HepG2 (cell line): ENCODE measurements at regions not wholly inside any gene's neighbourhood (a gene's known extent, or its start where the extent isn't known, plus 50 kb on each side); places are given as distances from the start of the nearest gene placed in this dataset.

ENCODE experiments used
- ATAC-seq: fragments of 200-7000 bp; cut with Tn5 transposase; 3 replicates; pipeline ENCODE4 v1.9.1; 2020; ENCODE audit warnings: mild to moderate bottlenecking, moderate library complexity
- BruUV-seq: library from RNA; stranded (reverse); fragments of 400-500 nt; replicated peaks from 2 replicates; lab custom pipeline; 2021; lab: Mats Ljungman, UMichigan
- CTCF ChIA-PET: fragments of 300-600 bp; formaldehyde crosslinking; extraction: SDS; loops from one replicate; lab custom pipeline; 2021; ENCODE audit warnings: low total read pairs, inconsistent platforms, low intra/inter-chr PET ratio; lab: Yijun Ruan, JAX
- POLR2A ChIA-PET: fragments of 350-600 bp; sonication (Branson Sonifier 250); formaldehyde crosslinking; loops from one replicate; lab custom pipeline; 2020; ENCODE audit warnings: antibody characterized with exemption, inconsistent platforms; lab: Yijun Ruan, JAX
- DNase-seq: peaks from one replicate; pipeline ENCODE4 v3.0.0-alpha.2; 2015; ENCODE audit warnings: low spot score
- FAIRE-seq: peaks from 3 replicates; lab custom pipeline; 2011; peaks lifted over from hg19 to GRCh38; lab: Jason Lieb, UNC
- H2AFZ ChIP-seq: one replicate; pipeline ENCODE4 v1.6.1; 2011; ENCODE audit warnings: low read length, inconsistent platforms
- H3K27ac ChIP-seq: fragments of 300-600 bp; 3 replicates; pipeline ENCODE4 v1.8.0; 2011; ENCODE audit warnings: mixed run types, mild to moderate bottlenecking, mixed read lengths, low read length, inconsistent platforms; ENCODE audit not compliant: insufficient read depth; ENCODE audit errors: extremely low read length
- H3K27me3 ChIP-seq, 2 experiments: fragments of 200-600 bp in 1 of 2; 2 replicates in 1 of 2; 3 replicates in 1 of 2; pipeline versions ENCODE4 v1.6.0 to v1.8.0; 2011; ENCODE audit warnings: low read length in 2 of 2, mild to moderate bottlenecking in 2 of 2, moderate library complexity in 2 of 2, inconsistent platforms in 1 of 2; ENCODE audit not compliant: insufficient read depth in 2 of 2, control insufficient read depth in 1 of 2
- H3K36me3 ChIP-seq, 2 experiments: fragments of 200-600 bp in 1 of 2; replicated peaks in 1 of 2; 2 replicates in 1 of 2; 3 replicates in 1 of 2; pipeline versions ENCODE4 v1.5.1 to v1.8.0; 2011; ENCODE audit warnings: low read length in 2 of 2, inconsistent platforms in 1 of 2; ENCODE audit not compliant: insufficient read depth in 2 of 2, control insufficient read depth in 1 of 2
- H3K4me1 ChIP-seq: 2 replicates; pipeline ENCODE4 v1.5.1; 2012; ENCODE audit warnings: low read length, inconsistent platforms; ENCODE audit not compliant: insufficient read depth
- H3K4me2 ChIP-seq: 2 replicates; pipeline ENCODE4 v1.6.0; 2011; ENCODE audit warnings: low read depth, low read length, inconsistent platforms
- H3K4me3 ChIP-seq, 3 experiments: fragments of 200-600 bp in 1 of 3; sonication (generic), shearing (Covaris generic) in 1 of 3; replicated peaks in 1 of 3; 2 replicates each; pipeline ENCODE4 v1.5.1; 2011 to 2016; ENCODE audit warnings: low read length in 3 of 3, inconsistent platforms in 2 of 3, low read depth in 2 of 3, mild to moderate bottlenecking in 2 of 3, control low read depth in 1 of 3, mixed read lengths in 1 of 3; ENCODE audit not compliant: insufficient read depth in 1 of 3
- H3K79me2 ChIP-seq: one replicate; pipeline ENCODE4 v1.6.1; 2011; ENCODE audit warnings: low read length, inconsistent platforms; ENCODE audit not compliant: insufficient read depth
- H3K9ac ChIP-seq: 2 replicates; pipeline ENCODE4 v1.6.0; 2011; ENCODE audit warnings: mild to moderate bottlenecking, low read depth, low read length, inconsistent platforms; ENCODE audit not compliant: insufficient read depth
- H3K9me3 ChIP-seq: 2 replicates; pipeline ENCODE4 v1.5.1; 2012; ENCODE audit warnings: mild to moderate bottlenecking, low read length
- H4K20me1 ChIP-seq: 2 replicates; pipeline ENCODE4 v1.6.0; 2011; ENCODE audit warnings: inconsistent platforms, mild to moderate bottlenecking, low read length, moderate library complexity; ENCODE audit not compliant: insufficient read depth
- HNRNPL ChIP-seq: fragments of 200-400 bp; formaldehyde crosslinking; IDR thresholded peaks from 2 replicates; pipeline ENCODE4 v1.6.1; 2017; ENCODE audit warnings: mild to moderate bottlenecking, low read depth, low read length
- HNRNPLL ChIP-seq: fragments of 200-400 bp; formaldehyde crosslinking; IDR thresholded peaks from 2 replicates; pipeline ENCODE4 v1.6.1; 2017; ENCODE audit warnings: mild to moderate bottlenecking, low read depth, low read length; ENCODE audit not compliant: poor library complexity, severe bottlenecking
- HOXD1 ChIP-seq: sonication (generic); formaldehyde crosslinking; IDR thresholded peaks from 2 replicates; pipeline ENCODE4 v1.5.0; 2020; ENCODE audit warnings: missing genetic modification reagents
- NR0B2 ChIP-seq: sonication (generic); formaldehyde crosslinking; IDR thresholded peaks from 2 replicates; pipeline ENCODE4 v1.4.0; 2020; ENCODE audit warnings: mild to moderate bottlenecking, missing genetic modification reagents
- NR2F6 ChIP-seq, 2 experiments: IDR thresholded peaks; 2 replicates each; pipeline ENCODE4 v1.6.1; 2016; ENCODE audit warnings: antibody characterized with exemption in 1 of 2, mild to moderate bottlenecking in 1 of 2
- PAXIP1 ChIP-seq: sonication (generic); formaldehyde crosslinking; conservative IDR thresholded peaks from 2 replicates; pipeline ENCODE4 v1.4.0; 2020; ENCODE audit warnings: mild to moderate bottlenecking, missing genetic modification reagents, moderate library complexity
- XRCC5 ChIP-seq: fragments of 200-400 bp; formaldehyde crosslinking; optimal IDR thresholded peaks from 2 replicates; pipeline ENCODE3; 2017; ENCODE audit warnings: mild to moderate bottlenecking, low read length
- ZBTB38 ChIP-seq: sonication (generic); formaldehyde crosslinking; IDR thresholded peaks from 2 replicates; pipeline ENCODE4 v1.5.1; 2020; ENCODE audit warnings: mild to moderate bottlenecking, missing genetic modification reagents
- ZNF18 ChIP-seq: sonication (generic); formaldehyde crosslinking; IDR thresholded peaks from 2 replicates; pipeline ENCODE4 v1.8.0; 2022; ENCODE audit warnings: mild to moderate bottlenecking, missing genetic modification reagents; ENCODE audit not compliant: insufficient replicate concordance
- ZNF234 ChIP-seq: sonication (generic); formaldehyde crosslinking; conservative IDR thresholded peaks from 2 replicates; pipeline ENCODE4 v1.5.1; 2020; ENCODE audit warnings: mild to moderate bottlenecking, missing genetic modification reagents
- ZNF280D ChIP-seq: sonication (generic); formaldehyde crosslinking; IDR thresholded peaks from 2 replicates; pipeline ENCODE4 v1.5.1; 2020; ENCODE audit warnings: mild to moderate bottlenecking, missing genetic modification reagents
- ZNF331 ChIP-seq: sonication (generic); formaldehyde crosslinking; IDR thresholded peaks from 2 replicates; pipeline ENCODE4 v1.4.0; 2020; ENCODE audit warnings: missing genetic modification reagents
- ZNF367 ChIP-seq: sonication (generic); formaldehyde crosslinking; IDR thresholded peaks from 2 replicates; pipeline ENCODE4 v1.4.0; 2020; ENCODE audit warnings: missing genetic modification reagents, borderline replicate concordance
- ZNF44 ChIP-seq: sonication (generic); formaldehyde crosslinking; IDR thresholded peaks from 2 replicates; pipeline ENCODE4 v1.5.1; 2020; ENCODE audit warnings: mild to moderate bottlenecking, missing genetic modification reagents
- ZNF570 ChIP-seq: sonication (generic); formaldehyde crosslinking; IDR thresholded peaks from 2 replicates; pipeline ENCODE4 v1.4.0; 2020; ENCODE audit warnings: mild to moderate bottlenecking, missing genetic modification reagents, borderline replicate concordance
- ZNF703 ChIP-seq: sonication (generic); formaldehyde crosslinking; IDR thresholded peaks from 2 replicates; pipeline ENCODE4 v1.5.1; 2020; ENCODE audit warnings: missing genetic modification reagents, mild to moderate bottlenecking, moderate library complexity, borderline replicate concordance
- ZNF761 ChIP-seq: sonication (generic); formaldehyde crosslinking; conservative IDR thresholded peaks from 2 replicates; pipeline ENCODE4 v1.4.0; 2020; ENCODE audit warnings: mild to moderate bottlenecking, missing genetic modification reagents
- WGBS: methylation state at CpG from one replicate; pipeline ENCODE4 v1.1.6; 2017; ENCODE audit warnings: low lambda C conversion rate; 5-methylcytosine and 5-hydroxymethylcytosine counted together
- in situ Hi-C: cut with HindIII; loops from 2 replicates; pipeline ENCODE4 v1.10.0; 2017; ENCODE audit warnings: low pct_unique_long_range_greater_than_20kb; ENCODE audit not compliant: extremely low pct_ligation_motif_present
- intact Hi-C: fragments of 100-400 bp; cut with micrococcal nuclease; formaldehyde crosslinking; loops from one replicate; pipeline ENCODE4 v1.10.0; 2022; ENCODE audit not compliant: unreplicated experiment

- H2AFZ ChIP-seq, result no peak overlapping the region
- FAIRE-seq (no peak), ATAC-seq (no peak), DNase-seq (no peak)
- ChIA-PET CTCF (no interaction called here), POLR2A (no interaction called here)
- peaks cover 12% of the 10 kb centered on the region for H3K4me1 ChIP-seq
- H3K9ac ChIP-seq, result no peak overlapping the region
- WGBS, result 54% methylated on average over 1 of the region's 1 CpG
- H3K36me3 ChIP-seq, result no peaks in the 10 kb centered on the region
- no peak for TF ChIP-seq HNRNPLL
- TF ChIP-seq HNRNPL, result no peak
- TF ChIP-seq ZNF18 (CRISPR knock-in tag), result no peak
- no peak for TF ChIP-seq ZNF761
- TF ChIP-seq ZBTB38 (CRISPR knock-in tag), result no peak
- no peak for TF ChIP-seq ZNF570 (CRISPR knock-in tag)
- TF ChIP-seq NR2F6 (IDR thresholded peaks at IDR 0.05), result no peak
- no peak for TF ChIP-seq NR2F6 (CRISPR knock-in tag; IDR thresholded peaks at IDR 0.05)
- TF ChIP-seq XRCC5, result no peak
- no peak for TF ChIP-seq NR0B2 (CRISPR knock-in tag)
- no peak for TF ChIP-seq ZNF44 (CRISPR knock-in tag)
- no peak for TF ChIP-seq ZNF703 (CRISPR knock-in tag)
- no peak for TF ChIP-seq HOXD1 (CRISPR knock-in tag)
- TF ChIP-seq ZNF331, result no peak
- TF ChIP-seq ZNF280D (CRISPR knock-in tag), result no peak
- no peak for TF ChIP-seq PAXIP1 (CRISPR knock-in tag)
- no peak for TF ChIP-seq ZNF367 (CRISPR knock-in tag)
- TF ChIP-seq ZNF234 (CRISPR knock-in tag), result no peak
- BruUV-seq, result no TSS peak
- H3K79me2 ChIP-seq, result no peaks in the 10 kb centered on the region
- H3K27ac ChIP-seq, result no peak overlapping the region
- in situ Hi-C loops, result no loop called here
- no peaks in the 10 kb centered on the region for H4K20me1 ChIP-seq
- no peaks in the 10 kb centered on the region for H3K27me3 ChIP-seq
- intact Hi-C loops, result no loop called here
- peaks cover 38% of the 10 kb centered on the region for H3K9me3 ChIP-seq
- H3K4me3 ChIP-seq, result no peak overlapping the region
- H3K4me2 ChIP-seq, result no peak overlapping the region
Observed at GRCh38 chr2:144252694-144253093, 267.2 kb downstream of the ZEB2 start.
